Right lobe of liver (tissue), 4 donors: ENCODE measurements at regions not wholly inside any gene's neighbourhood (a gene's known extent, or its start where the extent isn't known, plus 50 kb on each side); places are given as distances from the start of the nearest gene placed in this dataset.

ENCODE experiments used
- POLR2A ChIP-seq: fragments of 450-650 bp; IDR thresholded peaks from one replicate; pipeline ENCODE4 v1.6.1; 2017; ENCODE audit warnings: antibody characterized with exemption, mild to moderate bottlenecking
- TF ChIP-seq, protein P1 (sequence below), 4 donors: fragments of 200-600 bp in 3 of 4; fragments of 450-650 bp in 1 of 4; IDR thresholded peaks; one replicate each; pipeline versions ENCODE4 v1.5.1 to v1.8.0; 2016 to 2022; ENCODE audit warnings: antibody characterized with exemption in 4 of 4, mild to moderate bottlenecking in 2 of 4
- donor health status: DM: no; HTN: no; CAD: no.
- donor health status: DM: no; HTN: no; CAD: no.
- donor health status: DM: no; HTN: yes; CAD: no.

DNA sequence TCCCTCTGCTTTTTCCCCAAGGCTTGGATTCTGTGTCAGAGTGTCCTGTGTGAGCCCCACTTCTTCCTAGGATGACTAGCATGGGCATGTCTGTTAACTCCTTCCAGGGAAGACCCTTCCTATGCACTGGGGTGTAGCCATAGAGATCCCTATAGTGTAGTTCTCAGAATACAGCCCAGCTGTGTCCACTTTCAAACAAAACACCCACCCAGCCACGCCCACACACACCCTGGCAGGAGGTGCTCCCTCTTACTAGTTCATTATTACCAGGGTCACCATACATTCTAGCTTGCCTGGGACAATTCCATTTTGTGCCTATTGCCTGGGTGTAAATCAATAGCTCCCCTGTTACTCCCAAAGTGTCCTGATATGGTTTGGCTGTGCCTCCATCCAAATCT is 195.6 kb downstream of the MYCN start:
- TF ChIP-seq, protein P1, sequence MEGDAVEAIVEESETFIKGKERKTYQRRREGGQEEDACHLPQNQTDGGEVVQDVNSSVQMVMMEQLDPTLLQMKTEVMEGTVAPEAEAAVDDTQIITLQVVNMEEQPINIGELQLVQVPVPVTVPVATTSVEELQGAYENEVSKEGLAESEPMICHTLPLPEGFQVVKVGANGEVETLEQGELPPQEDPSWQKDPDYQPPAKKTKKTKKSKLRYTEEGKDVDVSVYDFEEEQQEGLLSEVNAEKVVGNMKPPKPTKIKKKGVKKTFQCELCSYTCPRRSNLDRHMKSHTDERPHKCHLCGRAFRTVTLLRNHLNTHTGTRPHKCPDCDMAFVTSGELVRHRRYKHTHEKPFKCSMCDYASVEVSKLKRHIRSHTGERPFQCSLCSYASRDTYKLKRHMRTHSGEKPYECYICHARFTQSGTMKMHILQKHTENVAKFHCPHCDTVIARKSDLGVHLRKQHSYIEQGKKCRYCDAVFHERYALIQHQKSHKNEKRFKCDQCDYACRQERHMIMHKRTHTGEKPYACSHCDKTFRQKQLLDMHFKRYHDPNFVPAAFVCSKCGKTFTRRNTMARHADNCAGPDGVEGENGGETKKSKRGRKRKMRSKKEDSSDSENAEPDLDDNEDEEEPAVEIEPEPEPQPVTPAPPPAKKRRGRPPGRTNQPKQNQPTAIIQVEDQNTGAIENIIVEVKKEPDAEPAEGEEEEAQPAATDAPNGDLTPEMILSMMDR (IDR thresholded peaks at IDR 0.05): no peak
- no peak for TF ChIP-seq POLR2A
